OCI-M2 (cell line): ENCODE measurements at regions not wholly inside any gene's neighbourhood (a gene's known extent, or its start where the extent isn't known, plus 50 kb on each side); places are given as distances from the start of the nearest gene placed in this dataset.

Experiments used
- DNase-seq: peaks from one replicate; lab custom pipeline; 2025; ENCODE audit not compliant: unreplicated experiment; lab: John Stamatoyannopoulos, UW

DNA sequence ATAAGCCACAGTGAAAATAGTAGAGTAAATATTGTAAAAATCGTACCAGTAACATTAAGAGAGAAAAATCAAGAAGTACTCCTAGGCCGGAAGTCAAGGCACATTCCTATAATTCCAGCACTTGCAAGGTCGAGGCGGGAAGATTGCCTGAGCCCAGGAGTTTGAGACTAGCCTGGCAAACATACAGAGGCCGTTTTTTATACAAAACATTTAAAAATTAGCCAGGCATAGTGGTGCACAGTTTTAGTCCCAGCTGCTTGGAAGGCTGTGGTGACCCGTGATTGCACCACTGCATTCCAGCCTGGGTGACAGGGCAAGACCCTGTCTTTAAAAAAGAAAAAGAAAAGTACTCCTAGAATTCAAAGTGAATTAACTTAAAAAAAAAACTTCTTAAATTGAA, 341.8 kb downstream of the C12orf50 start:
- DNase-seq, result no peak

DNA sequence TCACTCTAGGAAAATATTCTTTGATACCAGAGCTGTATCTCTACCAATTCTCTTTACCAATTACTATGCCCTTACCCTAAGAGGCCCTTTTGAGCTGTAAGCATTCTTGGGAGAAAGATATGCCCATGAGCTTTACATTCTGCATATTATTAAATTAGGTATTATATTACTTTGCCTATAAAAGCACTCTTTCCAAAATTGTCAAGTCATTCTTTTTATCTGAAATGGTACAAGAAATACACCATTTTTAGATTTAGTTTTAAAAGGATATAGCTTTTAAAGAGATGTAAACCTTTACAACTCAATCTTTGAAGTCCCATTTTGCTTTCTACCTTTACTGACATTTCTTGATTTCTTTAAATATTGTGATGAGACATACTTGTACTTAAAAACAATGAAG, 343.5 kb downstream of the C12orf50 start:
- no peak for DNase-seq

DNA sequence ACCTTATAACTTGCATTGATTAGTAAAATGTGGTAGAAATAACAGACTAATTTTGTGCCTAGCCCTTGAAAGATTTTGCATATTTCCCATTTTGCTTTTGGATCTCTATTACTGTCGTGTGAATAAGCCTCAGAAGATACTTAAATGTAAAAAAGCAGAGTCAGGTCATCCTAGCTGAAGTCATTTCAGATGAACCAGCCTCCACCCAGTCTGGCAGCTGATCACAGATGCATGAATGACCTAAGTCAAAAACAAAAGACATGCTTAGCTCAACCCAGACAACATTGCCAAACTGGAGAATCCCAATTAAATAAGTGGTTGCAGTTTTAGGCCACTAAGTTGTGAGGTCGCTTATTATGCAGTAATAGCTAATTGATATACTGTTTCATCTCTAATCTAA, 349.9 kb downstream of the C12orf50 start:
- DNase-seq, result no peak

DNA sequence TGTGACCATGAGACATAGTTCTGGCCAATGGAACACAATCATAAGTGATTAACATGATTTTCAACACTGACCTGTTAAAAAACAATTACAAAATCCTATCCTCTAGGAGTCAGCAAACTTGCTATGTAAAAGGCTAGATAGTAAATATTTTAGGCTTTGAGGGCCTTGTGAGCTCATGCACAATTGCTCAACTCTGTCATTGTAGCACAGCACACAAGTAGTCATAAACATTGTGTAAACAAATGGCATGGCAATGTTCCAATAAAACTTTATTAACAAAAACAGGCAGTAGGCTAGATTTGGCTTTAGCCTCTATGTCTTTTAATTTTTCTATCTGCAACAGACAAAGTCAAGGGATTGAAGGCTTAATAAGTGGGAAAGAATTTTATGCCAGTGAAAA, 350.7 kb downstream of the C12orf50 start:
- no peak for DNase-seq

DNA sequence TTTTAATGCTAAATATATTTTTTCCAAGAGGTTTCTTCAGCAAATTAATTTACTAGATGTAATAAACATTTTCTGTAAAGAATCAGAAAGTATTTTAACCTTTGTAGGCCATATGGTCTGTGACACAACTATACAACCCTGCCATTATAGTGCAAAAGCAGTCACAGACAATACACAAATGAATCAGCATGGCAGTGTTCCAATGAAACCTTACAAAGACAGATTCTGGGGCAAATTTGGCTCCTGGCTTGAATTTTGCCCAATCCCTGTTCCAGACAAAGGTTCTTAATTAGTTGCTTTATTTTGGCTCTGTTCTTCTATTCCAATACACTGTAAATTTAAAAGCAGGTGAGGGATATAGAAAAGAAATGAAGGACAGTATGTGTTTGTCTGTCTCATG, 352.5 kb downstream of the C12orf50 start:
- no peak for DNase-seq

DNA sequence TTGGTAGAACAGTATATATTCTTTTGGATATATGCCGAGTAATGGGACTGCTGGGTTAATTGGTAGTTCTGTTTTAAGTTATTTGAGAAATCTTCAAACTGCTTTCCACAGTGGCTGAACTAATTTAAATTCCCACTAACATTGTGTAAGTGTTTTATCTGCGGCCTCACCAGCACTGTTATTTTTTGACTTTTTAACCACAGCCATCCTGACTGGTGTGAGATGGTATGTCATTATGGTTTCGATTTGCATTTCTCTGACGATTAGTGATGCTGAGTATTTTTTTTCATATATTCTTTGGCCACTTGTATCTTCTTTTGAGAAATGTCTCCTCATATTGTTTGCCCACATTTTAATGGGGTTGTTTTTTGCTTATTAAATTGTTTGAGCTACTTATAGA, 357.4 kb downstream of the C12orf50 start:
- no peak for DNase-seq

DNA sequence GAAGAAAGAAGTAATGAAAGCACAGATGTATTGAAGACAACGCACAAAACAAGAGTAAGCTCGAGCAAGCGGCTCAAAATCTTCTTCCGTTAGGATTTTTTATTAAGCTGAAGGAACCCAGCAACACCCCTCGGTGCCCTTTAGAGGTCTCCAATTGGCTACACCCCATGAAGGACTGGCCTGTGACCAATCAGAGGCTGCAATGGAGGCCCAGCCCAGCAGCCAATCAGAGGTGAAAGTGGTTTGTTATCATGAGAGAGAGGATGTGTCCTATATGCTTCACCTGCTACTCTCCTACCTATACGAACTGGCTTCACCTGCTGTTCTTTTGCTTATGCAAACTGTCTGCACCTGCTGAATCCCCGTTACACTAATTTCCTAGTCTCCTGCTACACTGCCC, 358.8 kb downstream of the C12orf50 start:
- DNase-seq, result no peak

DNA sequence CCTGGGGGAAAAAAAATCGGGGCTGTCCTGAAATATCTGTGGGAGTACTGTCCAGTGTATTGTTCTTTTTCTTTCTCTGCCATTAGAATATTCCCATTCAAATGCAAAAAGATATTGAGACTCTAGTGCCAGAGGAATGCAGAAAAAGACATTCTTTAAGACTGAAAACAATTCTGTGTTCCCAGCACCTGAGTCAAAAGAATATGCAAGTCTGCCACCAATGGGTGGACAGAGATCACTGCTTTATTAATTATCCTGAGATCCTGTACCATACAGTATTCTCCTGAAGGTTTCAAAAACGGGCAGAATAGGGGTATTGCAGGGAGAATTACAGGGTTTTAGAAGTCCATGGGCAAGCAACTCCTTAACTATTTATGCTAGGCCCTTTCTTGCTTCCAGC, 361.8 kb downstream of the C12orf50 start:
- no peak for DNase-seq

DNA sequence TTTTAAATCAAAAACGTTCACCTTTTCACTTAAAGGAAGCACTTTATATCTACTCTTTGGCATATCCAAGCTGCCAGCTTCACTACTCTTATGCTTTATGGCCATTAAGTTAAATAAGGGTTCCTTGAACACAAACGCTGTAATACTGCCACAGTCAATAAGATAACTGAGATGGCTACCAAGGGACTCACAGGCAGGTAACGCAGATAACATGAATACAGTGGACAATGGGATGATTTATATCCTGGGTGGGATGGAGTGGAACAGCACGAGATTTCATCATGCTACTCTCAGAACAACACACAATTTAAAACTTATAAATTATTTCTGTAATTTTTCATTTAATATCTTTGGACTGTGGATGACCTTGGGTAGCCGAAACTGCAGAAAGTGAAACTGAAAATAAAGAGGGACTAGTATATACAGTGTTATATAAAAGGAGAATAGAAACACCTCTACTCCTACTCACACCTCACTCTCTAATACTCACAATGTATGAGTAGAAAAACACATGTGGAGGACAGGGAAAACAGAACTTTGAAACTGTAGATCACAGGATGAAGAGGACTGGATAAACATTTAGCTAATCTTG, 367.3 kb downstream of the C12orf50 start:
- DNase-seq, result no peak

DNA sequence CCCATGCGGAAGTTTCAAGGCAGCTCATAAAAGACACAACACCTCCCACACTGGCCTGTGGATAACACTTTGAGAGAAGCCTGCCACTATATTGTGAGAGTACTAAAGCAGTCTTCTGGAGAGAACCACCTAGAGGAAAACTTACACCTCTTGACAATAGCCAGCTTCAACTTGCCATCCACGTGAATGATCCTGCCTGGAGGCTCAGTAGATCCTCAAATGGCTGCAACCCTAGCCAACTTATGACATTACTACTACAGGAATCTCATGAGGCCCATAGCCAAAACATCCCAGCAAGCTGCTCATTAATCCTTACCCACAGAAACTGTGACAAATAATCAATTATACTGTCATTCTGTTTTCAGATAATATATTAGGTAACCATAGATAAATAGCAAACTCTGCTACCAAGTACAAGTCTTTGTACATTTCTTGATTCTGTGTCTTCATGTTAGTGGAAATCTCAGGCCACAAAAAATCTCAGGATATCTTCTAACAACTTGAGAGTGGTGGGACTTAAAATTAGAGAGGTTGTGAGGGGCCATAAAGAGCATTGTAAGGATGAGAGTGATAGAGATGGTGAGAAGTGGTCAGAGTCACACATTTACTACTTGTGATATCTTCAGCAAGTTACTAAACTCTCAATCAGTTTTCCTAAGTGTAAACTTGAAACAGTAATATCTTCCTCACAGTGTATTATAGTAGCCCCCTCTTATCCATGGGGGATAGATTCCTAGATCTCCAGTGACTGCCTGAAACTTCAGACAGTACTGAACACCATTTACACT, 368.0 kb downstream of the C12orf50 start:
- DNase-seq, result no peak

DNA sequence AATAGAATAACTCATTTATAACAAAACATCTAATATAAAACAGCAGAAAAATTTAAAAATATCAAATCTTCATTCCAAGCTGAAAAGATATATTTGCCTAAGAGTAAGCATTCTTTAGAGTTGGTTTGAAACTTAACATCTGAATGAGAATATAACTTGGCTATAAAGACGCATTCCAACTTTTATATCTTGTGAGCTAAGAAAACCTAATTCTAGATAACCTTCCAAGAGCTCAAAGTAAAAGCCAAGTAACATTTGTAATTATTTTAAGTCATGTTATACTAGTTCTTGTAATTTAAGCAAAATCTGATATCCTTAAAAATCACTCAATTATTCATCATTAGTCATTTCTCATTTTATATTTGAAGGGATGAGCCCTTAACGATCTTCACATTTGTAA, 368.9 kb downstream of the C12orf50 start:
- no peak for DNase-seq

DNA sequence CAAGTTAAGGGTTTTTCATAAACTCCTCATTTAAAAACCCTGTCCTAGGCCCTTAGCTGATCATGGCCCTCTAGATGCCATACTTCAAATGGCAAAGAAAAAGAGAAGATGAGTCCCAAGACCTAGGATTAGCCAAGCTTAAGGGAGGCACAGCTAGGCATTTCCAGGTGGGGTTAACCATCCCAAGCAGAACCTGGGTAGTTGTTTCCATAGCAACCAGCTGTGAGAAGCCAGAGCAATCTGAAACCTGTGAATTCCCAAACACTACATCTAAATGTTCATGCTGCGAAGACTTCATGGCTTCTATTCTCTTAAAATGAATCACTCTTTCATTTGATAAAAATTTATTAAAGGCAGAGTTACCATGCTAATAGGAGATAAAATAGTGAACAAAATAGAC, 372.9 kb downstream of the C12orf50 start:
- no peak for DNase-seq

DNA sequence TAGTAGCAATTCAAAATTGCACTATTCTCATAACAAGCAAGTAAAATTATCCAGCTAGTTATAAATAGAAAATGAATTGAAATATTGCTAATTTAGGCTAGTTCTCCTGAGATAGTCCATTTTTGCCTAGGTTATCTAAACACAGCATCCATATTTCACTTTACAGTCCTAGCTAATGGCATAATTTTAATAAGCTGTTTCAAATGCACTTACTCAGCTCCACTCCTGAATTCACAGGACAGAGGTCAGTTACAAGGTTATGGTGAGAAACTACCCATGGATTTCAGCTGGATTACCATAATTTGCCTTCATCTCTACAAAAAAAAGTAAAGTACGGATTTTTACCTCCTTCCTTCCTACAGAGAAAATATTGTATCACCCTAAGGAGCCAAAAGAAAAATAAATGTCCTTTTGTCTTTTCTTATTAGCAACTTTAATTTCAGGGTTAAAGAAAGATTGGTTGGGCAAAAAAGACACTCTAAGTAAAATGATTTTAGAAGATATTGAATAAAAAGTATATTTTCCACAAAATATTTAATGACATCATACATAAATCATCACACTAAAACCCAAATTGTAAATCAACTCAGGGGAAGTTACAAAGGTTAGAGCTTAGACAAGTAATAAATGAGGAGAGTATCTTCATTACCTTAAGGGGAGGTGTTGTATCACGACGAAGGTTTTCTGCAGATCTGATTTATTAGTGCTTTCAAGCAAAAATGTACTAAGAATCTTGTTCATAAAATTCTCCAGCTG, 377.4 kb downstream of the C12orf50 start:
- no peak for DNase-seq

DNA sequence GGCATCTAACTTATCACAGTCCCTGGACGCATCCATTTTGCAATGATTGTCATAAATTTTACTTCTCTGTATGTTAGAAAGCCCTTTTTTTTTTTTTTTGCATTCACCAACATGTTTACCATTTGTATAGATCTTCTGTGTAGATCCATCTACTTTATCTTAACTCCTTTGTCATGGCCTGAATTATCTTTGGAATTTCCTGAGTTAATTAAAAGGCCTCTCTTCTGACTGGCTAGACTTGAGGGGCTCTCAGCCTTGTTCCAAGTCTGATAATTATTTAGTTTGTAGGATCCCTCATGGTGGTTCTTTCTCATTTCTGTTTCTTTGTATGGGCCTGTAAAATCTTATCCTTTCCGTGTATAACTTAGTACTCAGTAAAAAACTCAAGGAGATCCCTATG, 387.0 kb downstream of the C12orf50 start:
- no peak for DNase-seq

DNA sequence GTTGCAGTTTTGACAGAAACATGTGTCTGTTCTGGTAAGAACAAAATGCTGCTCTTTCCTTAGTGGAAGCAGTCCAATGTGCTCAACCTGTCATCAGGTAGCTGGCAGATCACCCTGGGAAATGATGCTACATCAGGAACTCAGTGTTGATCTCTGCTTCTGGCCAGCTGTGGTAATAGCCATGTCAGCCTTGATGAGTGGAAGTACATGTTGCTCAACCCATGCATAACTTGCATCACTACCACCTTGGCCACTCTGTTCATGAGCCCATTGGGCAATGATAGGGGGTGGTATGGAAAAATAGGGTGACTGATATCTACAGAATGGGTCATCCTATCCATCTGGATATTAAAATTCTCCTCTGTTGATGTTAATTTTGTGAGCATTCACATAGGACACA, 411.0 kb downstream of the C12orf50 start:
- no peak for DNase-seq

DNA sequence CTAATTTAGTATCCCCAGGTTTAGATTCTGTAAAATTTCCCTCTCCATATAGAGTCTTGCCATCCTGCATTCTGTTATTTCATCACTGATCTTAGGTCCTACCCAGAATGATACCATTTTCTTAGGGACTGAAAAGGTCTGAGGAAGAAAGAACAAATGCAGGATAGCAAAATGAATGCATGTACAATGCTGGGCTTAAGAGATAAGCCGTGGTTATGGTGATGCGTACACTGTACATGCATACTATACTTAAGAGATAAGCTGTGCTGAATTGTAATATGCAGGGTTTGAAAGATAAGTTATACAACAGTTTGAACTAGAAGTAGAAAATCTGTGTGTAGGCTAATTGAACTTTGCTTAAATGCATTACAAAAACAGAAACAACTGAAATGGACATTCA, 416.2 kb downstream of the C12orf50 start:
- DNase-seq, result no peak

DNA sequence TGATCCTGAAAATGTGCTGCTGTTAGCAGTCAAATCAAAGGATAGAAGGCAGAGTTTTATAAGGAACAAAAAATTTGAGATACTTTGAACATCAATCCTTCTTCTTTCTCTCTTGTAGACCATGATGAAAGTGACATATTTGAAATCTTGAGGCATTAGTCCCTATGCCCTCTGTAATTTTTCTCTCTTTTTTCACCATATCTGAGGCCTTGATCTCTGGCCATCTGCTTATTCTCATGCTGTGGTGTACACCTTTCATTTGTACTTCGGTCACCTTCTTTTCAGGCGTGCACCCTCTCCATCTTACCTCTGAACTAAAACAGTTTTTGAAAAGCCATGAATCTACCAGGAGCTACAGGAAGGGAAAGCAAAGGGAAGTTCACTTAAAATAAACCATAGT, 420.9 kb downstream of the C12orf50 start:
- no peak for DNase-seq

DNA sequence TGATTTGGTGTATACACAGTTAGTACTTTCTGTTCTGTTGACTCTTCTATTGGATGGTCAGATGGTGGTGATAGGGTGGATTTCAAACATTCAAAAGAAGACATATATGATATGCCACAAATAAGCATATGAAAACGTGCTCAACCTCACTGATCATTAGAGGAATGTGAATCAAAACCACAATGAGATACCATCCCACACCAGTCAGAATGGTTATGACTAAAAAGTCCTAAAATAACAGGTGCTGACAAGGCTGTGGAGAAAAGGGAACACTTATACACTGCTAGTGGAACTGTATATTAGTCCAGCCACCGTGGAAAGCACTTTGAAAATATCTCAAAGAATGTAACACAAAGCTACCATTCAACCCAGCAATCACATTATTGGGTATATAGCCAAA, 425.5 kb downstream of the C12orf50 start:
- DNase-seq, result no peak

DNA sequence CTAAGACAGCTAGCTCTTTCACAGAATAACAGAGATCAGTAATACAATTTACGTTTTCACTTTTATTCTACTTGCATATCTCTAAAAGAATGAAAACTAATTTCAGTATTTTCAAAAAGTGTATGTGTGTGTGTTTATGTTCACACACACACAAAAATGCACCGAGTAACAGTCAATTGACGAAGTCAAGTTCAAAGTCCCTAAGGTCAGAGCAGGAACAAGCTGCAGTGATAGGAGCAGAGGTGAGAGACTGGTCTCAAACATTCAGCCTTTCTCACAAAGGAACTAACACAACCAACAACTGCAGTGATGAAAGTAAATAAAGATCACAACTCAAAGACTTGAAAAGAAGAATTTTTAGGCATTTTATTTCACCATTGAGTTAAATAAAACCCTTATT, 429.7 kb downstream of the C12orf50 start:
- no peak for DNase-seq

DNA sequence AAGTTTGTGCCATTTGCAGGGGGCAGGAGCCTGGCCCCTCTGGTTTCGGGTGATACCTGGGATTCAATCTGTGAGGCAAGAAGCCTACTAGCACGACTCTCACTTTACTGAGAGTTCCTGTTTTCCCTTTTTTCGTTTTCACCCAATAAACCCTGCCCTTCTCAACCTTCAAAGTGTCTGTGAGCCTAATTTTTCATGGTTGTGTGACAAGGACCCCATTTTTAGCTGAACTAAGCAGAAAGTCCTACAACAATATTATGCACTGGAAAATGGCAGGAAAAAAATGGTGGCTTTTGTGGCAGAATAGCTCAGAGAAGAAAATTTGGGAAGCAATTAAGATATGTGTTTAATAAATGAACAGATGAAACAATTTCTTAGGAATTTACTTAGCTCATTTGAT, 432.1 kb downstream of the C12orf50 start:
- DNase-seq, result no peak

DNA sequence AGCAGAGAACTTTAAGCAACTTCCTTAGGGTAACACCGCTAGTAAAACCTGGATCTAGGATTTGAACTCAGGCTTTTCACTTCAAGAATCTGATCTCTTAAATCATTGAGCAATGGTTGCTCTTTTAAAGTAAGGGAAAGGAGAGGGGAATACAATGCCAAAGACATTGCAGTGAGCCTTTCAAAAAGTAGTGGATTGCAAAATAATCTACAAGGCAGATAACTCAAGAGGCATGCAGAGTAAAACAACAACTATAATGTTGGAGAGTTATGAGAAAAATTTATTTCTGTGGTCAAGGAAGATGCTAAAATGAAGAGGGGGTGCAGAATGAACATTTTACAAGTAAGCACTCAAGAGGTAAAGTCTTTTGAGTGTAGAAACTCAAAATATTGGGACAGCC, 432.6 kb downstream of the C12orf50 start:
- no peak for DNase-seq

DNA sequence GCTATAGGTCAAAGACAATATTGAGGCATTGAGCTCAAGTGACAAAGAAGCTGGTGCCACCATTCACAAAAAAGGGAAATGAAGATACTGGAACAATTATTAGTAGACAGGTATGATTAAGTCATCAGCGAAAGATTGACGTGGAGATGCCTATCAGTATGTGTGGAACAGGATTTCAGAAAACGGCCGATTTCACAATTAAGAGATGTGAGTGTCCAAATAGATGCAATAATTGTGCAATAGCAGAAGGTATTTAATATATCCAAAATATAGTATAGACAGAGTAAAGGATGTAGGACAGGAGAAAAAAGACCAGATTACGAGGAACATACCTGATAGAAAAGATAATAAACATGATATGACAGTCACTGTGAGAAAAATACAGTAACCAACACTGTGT, 433.1 kb downstream of the C12orf50 start:
- DNase-seq, result no peak
